ENCODE measurements at regions not wholly inside any gene's neighbourhood (a gene's known extent, or its start where the extent isn't known, plus 50 kb on each side); places are given as distances from the start of the nearest gene placed in this dataset.
A peak's percentile ranks its signal among the peaks of the same experiment; 100 is the strongest.

GRCh38 chr9:13446286-13446937, 166.9 kb upstream of the MPDZ start:
- Histone ChIP-seq H3F3A (replicated peaks; ENCODE audit: low read depth) (no peaks in the 10 kb centered on the region), H3K4me2 (no peak overlapping the region), H2AFZ (0 out of 2 replicates have a peak overlapping the region, but pooled peaks have one; percentile 2), H3K27me3 (ENCODE audit: insufficient read depth) (no peaks in the 10 kb centered on the region), H3K4me1 (ENCODE audit: insufficient read depth) (peaks cover 23% of the 10 kb centered on the region), H3K36me3 (ENCODE audit: insufficient read depth) (no peaks in the 10 kb centered on the region), H4K20me1 (replicated peaks; ENCODE audit: insufficient read depth) (no peaks in the 10 kb centered on the region), H3K79me2 (replicated peaks; ENCODE audit: insufficient read depth) (no peaks in the 10 kb centered on the region), H3K27ac (ENCODE audit: low read depth) (no peak overlapping the region), H3K9me2 (ENCODE audit: insufficient read depth) (no peaks in the 10 kb centered on the region), H3K4me3 (no peak overlapping the region)
- ATAC-seq = no peak
- no peak overlapping the region for H3K27ac Mint-ChIP-seq
- H3K4me1 Mint-ChIP-seq = peaks cover 36% of the 10 kb centered on the region
- no peak for DNase-seq (ENCODE audit: low spot score)
- no peaks in the 10 kb centered on the region for H3K27me3 Mint-ChIP-seq (ENCODE audit: insufficient read depth, low read depth, poor library complexity)
- no peaks in the 10 kb centered on the region for H3K9me3 Mint-ChIP-seq
- no peak overlapping the region for H3K4me3 Mint-ChIP-seq
- H3K36me3 Mint-ChIP-seq (ENCODE audit: low read depth) = no peaks in the 10 kb centered on the region
- TF ChIP-seq, protein P1, sequence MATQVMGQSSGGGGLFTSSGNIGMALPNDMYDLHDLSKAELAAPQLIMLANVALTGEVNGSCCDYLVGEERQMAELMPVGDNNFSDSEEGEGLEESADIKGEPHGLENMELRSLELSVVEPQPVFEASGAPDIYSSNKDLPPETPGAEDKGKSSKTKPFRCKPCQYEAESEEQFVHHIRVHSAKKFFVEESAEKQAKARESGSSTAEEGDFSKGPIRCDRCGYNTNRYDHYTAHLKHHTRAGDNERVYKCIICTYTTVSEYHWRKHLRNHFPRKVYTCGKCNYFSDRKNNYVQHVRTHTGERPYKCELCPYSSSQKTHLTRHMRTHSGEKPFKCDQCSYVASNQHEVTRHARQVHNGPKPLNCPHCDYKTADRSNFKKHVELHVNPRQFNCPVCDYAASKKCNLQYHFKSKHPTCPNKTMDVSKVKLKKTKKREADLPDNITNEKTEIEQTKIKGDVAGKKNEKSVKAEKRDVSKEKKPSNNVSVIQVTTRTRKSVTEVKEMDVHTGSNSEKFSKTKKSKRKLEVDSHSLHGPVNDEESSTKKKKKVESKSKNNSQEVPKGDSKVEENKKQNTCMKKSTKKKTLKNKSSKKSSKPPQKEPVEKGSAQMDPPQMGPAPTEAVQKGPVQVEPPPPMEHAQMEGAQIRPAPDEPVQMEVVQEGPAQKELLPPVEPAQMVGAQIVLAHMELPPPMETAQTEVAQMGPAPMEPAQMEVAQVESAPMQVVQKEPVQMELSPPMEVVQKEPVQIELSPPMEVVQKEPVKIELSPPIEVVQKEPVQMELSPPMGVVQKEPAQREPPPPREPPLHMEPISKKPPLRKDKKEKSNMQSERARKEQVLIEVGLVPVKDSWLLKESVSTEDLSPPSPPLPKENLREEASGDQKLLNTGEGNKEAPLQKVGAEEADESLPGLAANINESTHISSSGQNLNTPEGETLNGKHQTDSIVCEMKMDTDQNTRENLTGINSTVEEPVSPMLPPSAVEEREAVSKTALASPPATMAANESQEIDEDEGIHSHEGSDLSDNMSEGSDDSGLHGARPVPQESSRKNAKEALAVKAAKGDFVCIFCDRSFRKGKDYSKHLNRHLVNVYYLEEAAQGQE (IDR thresholded peaks at IDR 0.05; ENCODE audit: unreplicated experiment) = no peak
- no peak for TF ChIP-seq POLR2AphosphoS5 (IDR thresholded peaks at IDR 0.05; ENCODE audit: low read depth)

GRCh38 chr9:13445103-13445500, 165.6 kb upstream of the MPDZ start:
- H3K79me2 ChIP-seq (replicated peaks; ENCODE audit: insufficient read depth) = no peaks in the 10 kb centered on the region
- no peaks in the 10 kb centered on the region for H3K36me3 Mint-ChIP-seq (ENCODE audit: low read depth)
- no peak overlapping the region for H3K4me3 Mint-ChIP-seq
- DNase-seq (ENCODE audit: low spot score) (no peak), ATAC-seq (no peak)
- H3K4me2 ChIP-seq = no peak overlapping the region
- H3K4me3 ChIP-seq = no peak overlapping the region
- H3K27ac ChIP-seq (ENCODE audit: low read depth) = no peak overlapping the region
- peaks cover 36% of the 10 kb centered on the region for H3K4me1 Mint-ChIP-seq
- H4K20me1 ChIP-seq (replicated peaks; ENCODE audit: insufficient read depth) = no peaks in the 10 kb centered on the region
- no peaks in the 10 kb centered on the region for H3K9me2 ChIP-seq (ENCODE audit: insufficient read depth)
- 0 out of 2 replicates have a peak overlapping the region, but pooled peaks have one; percentile 11 for H2AFZ ChIP-seq
- H3K27me3 ChIP-seq (ENCODE audit: insufficient read depth) = no peaks in the 10 kb centered on the region
- no peaks in the 10 kb centered on the region for H3K27me3 Mint-ChIP-seq (ENCODE audit: insufficient read depth, low read depth, poor library complexity)
- H3K27ac Mint-ChIP-seq = no peak overlapping the region
- TF ChIP-seq ZNF462 (CRISPR knock-in tag; IDR thresholded peaks at IDR 0.05) (no peak), POLR2AphosphoS5 (IDR thresholded peaks at IDR 0.05; ENCODE audit: low read depth) (no peak), ZNF331 (CRISPR knock-in tag; IDR thresholded peaks at IDR 0.05; ENCODE audit: low read depth) (no peak), EZH2phosphoT487 (IDR thresholded peaks at IDR 0.05; ENCODE audit: unreplicated experiment) (no peak), EZH2 (IDR thresholded peaks at IDR 0.05; ENCODE audit: low read depth, unreplicated experiment) (no peak), JUNB (IDR thresholded peaks at IDR 0.05; ENCODE audit: unreplicated experiment) (no peak)
- H3K9me3 Mint-ChIP-seq = no peaks in the 10 kb centered on the region
- H3K36me3 ChIP-seq (ENCODE audit: insufficient read depth) = no peaks in the 10 kb centered on the region
- no peaks in the 10 kb centered on the region for H3F3A ChIP-seq (replicated peaks; ENCODE audit: low read depth)
- peaks cover 23% of the 10 kb centered on the region for H3K4me1 ChIP-seq (ENCODE audit: insufficient read depth)

Measured in GM23338 (cell line).